HCT116 (cell line): ENCODE measurements at regions not wholly inside any gene's neighbourhood (a gene's known extent, or its start where the extent isn't known, plus 50 kb on each side); places are given as distances from the start of the nearest gene placed in this dataset.

Experiments
- ATAC-seq: fragments of 200-7000 bp; cut with Tn5 transposase; 2 replicates; pipeline ENCODE4 v1.9.1; 2020; ENCODE audit warnings: mild to moderate bottlenecking, moderate library complexity
- BruUV-seq: library from RNA; stranded (reverse); fragments of 400-500 nt; replicated peaks from 2 replicates; lab custom pipeline; 2021; lab: Mats Ljungman, UMichigan
- CTCF ChIA-PET: fragments of 300-600 bp; sonication (Branson Sonifier 250); formaldehyde crosslinking; loops from one replicate; lab custom pipeline; 2021; ENCODE audit warnings: antibody characterized with exemption; lab: Charles Lee
- POLR2A ChIA-PET: fragments of 300-600, 350-600 bp; sonication (Branson Sonifier 250); formaldehyde crosslinking; loops from one replicate; lab custom pipeline; 2021; ENCODE audit warnings: antibody characterized with exemption; lab: Charles Lee
- RAD21 ChIA-PET, 2 experiments: fragments of 300-600 bp; sonication (Branson Sonifier 250); formaldehyde crosslinking; loops; one replicate each; lab custom pipeline; 2023; ENCODE audit warnings: low total read pairs in 2 of 2; ENCODE audit not compliant: uncharacterized antibody in 2 of 2, unreplicated experiment in 2 of 2, low non-redundant PET in 1 of 2; lab: Charles Lee
- DNase-seq: peaks from one replicate; pipeline ENCODE4 v3.0.0-alpha.2; 2010; ENCODE audit warnings: low read depth, low spot score
- H2AFZ ChIP-seq: fragments of 200-600 bp; shearing (Covaris generic), sonication (generic); 2 replicates; pipeline ENCODE4 v1.6.1; 2017; ENCODE audit warnings: low read depth, mixed run types, mixed read lengths, antibody characterized with exemption, low read length; ENCODE audit not compliant: poor library complexity, severe bottlenecking
- H3K27ac ChIP-seq: 2 replicates; pipeline ENCODE4 v1.5.1; 2012; ENCODE audit warnings: low read depth, low read length
- H3K27me3 ChIP-seq: fragments of 200-600 bp; sonication (generic); 2 replicates; pipeline ENCODE4 v1.6.1; 2016; ENCODE audit warnings: mixed run types, low read length, mixed read lengths; ENCODE audit not compliant: insufficient read depth
- H3K36me3 ChIP-seq, 2 experiments: fragments of 200-500 bp in 1 of 2; fragments of 200-600 bp in 1 of 2; sonication (Bioruptor generic) in 1 of 2; sonication (generic) in 1 of 2; 2 replicates each; pipeline versions ENCODE4 v1.5.1 to v1.6.1; 2014 to 2016; ENCODE audit warnings: low read length in 2 of 2, inconsistent platforms in 1 of 2, mixed read lengths in 1 of 2, mixed run types in 1 of 2; ENCODE audit not compliant: insufficient read depth in 2 of 2, control insufficient read depth in 1 of 2
- H3K4me1 ChIP-seq, 2 experiments: fragments of 200-600 bp in 1 of 2; sonication (generic) in 1 of 2; 2 replicates each; pipeline versions ENCODE4 v1.5.1 to v1.6.1; 2012 to 2017; ENCODE audit warnings: low read length in 2 of 2, inconsistent platforms in 1 of 2, mild to moderate bottlenecking in 1 of 2, mixed read lengths in 1 of 2, mixed run types in 1 of 2, moderate library complexity in 1 of 2; ENCODE audit not compliant: insufficient read depth in 2 of 2, control insufficient read depth in 1 of 2
- H3K4me2 ChIP-seq: fragments of 200-600 bp; sonication (generic); 2 replicates; pipeline ENCODE4 v1.6.1; 2017; ENCODE audit warnings: mixed run types, low read length, mixed read lengths
- H3K4me3 ChIP-seq, 2 experiments: fragments of 200-600 bp in 1 of 2; sonication (generic) in 1 of 2; replicated peaks in 1 of 2; 2 replicates each; pipeline ENCODE4 v1.5.1; 2011 to 2016; ENCODE audit warnings: low read length in 2 of 2, control low read depth in 1 of 2, low read depth in 1 of 2, mild to moderate bottlenecking in 1 of 2, mixed read lengths in 1 of 2, mixed run types in 1 of 2
- H3K79me2 ChIP-seq: fragments of 200-600 bp; sonication (generic); 2 replicates; pipeline ENCODE4 v1.6.1; 2017; ENCODE audit warnings: mild to moderate bottlenecking, mixed run types, low read length, moderate library complexity, mixed read lengths; ENCODE audit not compliant: insufficient read depth
- H3K9ac ChIP-seq: fragments of 200-600 bp; sonication (generic); 2 replicates; pipeline ENCODE4 v1.6.1; 2016; ENCODE audit warnings: low read length, mixed read lengths
- H3K9me2 ChIP-seq: fragments of 200-600 bp; sonication (generic), shearing (Covaris generic); 2 replicates; pipeline ENCODE4 v1.6.1; 2017; ENCODE audit warnings: mixed run types, mild to moderate bottlenecking, moderate library complexity; ENCODE audit not compliant: insufficient read depth
- H3K9me3 ChIP-seq, 2 experiments: fragments of 200-500 bp in 1 of 2; fragments of 200-600 bp in 1 of 2; sonication (Bioruptor generic) in 1 of 2; sonication (generic) in 1 of 2; 2 replicates each; pipeline ENCODE4 v1.6.1; 2014 to 2017; ENCODE audit warnings: low read length in 2 of 2, mixed read lengths in 2 of 2, inconsistent platforms in 1 of 2, low read depth in 1 of 2, mild to moderate bottlenecking in 1 of 2, mixed run types in 1 of 2, moderate library complexity in 1 of 2; ENCODE audit not compliant: control insufficient read depth in 1 of 2, insufficient read depth in 1 of 2
- H4K20me1 ChIP-seq: fragments of 200-600 bp; sonication (generic), shearing (Covaris generic); 2 replicates; pipeline ENCODE4 v1.6.1; 2017; ENCODE audit warnings: mixed run types, mild to moderate bottlenecking, moderate library complexity; ENCODE audit not compliant: insufficient read depth
- CBX3 ChIP-seq: IDR thresholded peaks from 2 replicates; pipeline ENCODE4 v1.6.1; 2012; ENCODE audit warnings: low read depth
- CEBPB ChIP-seq: IDR thresholded peaks from 2 replicates; pipeline ENCODE4 v1.6.1; 2012; ENCODE audit warnings: low read depth
- EZH2 ChIP-seq: fragments of 200-600 bp; sonication (generic); IDR thresholded peaks from 2 replicates; pipeline ENCODE4 v1.6.1; 2017; ENCODE audit warnings: antibody characterized with exemption, mixed run types
- EZH2phosphoT487 ChIP-seq: fragments of 200-600 bp; IDR thresholded peaks from 2 replicates; pipeline ENCODE4 v1.6.1; 2018; ENCODE audit warnings: antibody characterized with exemption, borderline replicate concordance
- FOSL1 ChIP-seq: IDR thresholded peaks from 2 replicates; pipeline ENCODE4 v1.6.1; 2012; ENCODE audit warnings: low read depth
- JUND ChIP-seq: IDR thresholded peaks from 2 replicates; pipeline ENCODE4 v1.6.1; 2012
- POLR2A ChIP-seq: IDR thresholded peaks from 2 replicates; pipeline ENCODE4 v1.7.0; 2011; ENCODE audit warnings: borderline replicate concordance; ENCODE audit not compliant: insufficient read depth, insufficient read length; ENCODE audit errors: extremely low read depth
- REST ChIP-seq: IDR thresholded peaks from 2 replicates; pipeline ENCODE4 v1.6.1; 2012; ENCODE audit warnings: low read depth
- SIN3A ChIP-seq: IDR thresholded peaks from 2 replicates; pipeline ENCODE4 v1.6.1; 2012; ENCODE audit warnings: low read depth
- SRF ChIP-seq: IDR thresholded peaks from 2 replicates; pipeline ENCODE4 v1.6.1; 2012; ENCODE audit warnings: low read depth
- TCF7L2 ChIP-seq: IDR thresholded peaks from 2 replicates; pipeline ENCODE4 v1.7.0; 2011; ENCODE audit warnings: borderline replicate concordance, inconsistent platforms; ENCODE audit not compliant: insufficient read depth, insufficient read length; ENCODE audit errors: extremely low read depth
- ZBTB33 ChIP-seq: IDR thresholded peaks from 2 replicates; pipeline ENCODE4 v1.6.1; 2011; ENCODE audit warnings: mild to moderate bottlenecking, low read length, moderate library complexity; ENCODE audit not compliant: insufficient replicate concordance; ENCODE audit errors: extremely low read depth
- ZFX ChIP-seq: fragments of 450-650 bp; IDR thresholded peaks from 2 replicates; pipeline ENCODE4 v1.6.1; 2017
- ZNF274 ChIP-seq: fragments of 200-500 bp; sonication (Bioruptor generic); IDR thresholded peaks from 2 replicates; pipeline ENCODE4 v1.6.1; 2014; ENCODE audit warnings: mild to moderate bottlenecking, low read depth, low read length, inconsistent platforms
- intact Hi-C: fragments of 100-400 bp; cut with micrococcal nuclease; formaldehyde crosslinking; loops from 2 replicates; pipeline ENCODE4 v1.10.0; 2022

- ChIA-PET CTCF (no interaction called here), RAD21 (interaction anchor here in 1 of 2 experiments (0.7 kb wide), 1 partner anchor 304 kb away, joined by 3 read pairs; no protein-coding TSS in a partner anchor), POLR2A (no interaction called here)
- Histone ChIP-seq H3K27me3 (peaks cover 12% of the 10 kb centered on the region; the same call in 1 of the 2 replicates), H2AFZ (no peak overlapping the region), H4K20me1 (no peaks in the 10 kb centered on the region), H3K4me1 (no peaks in the 10 kb centered on the region), H3K4me2 (no peak overlapping the region), H3K36me3 (no peaks in the 10 kb centered on the region)
- intact Hi-C loops = no loop called here
- no peak for ATAC-seq
- BruUV-seq = no TSS peak
- TF ChIP-seq TCF7L2 (no peak), EZH2 (no peak), ZNF274 (no peak), JUND (no peak), ZBTB33 (no peak)
- TF ChIP-seq, all 23 proteins: peak for 0
- no peak overlapping the region for H3K9ac ChIP-seq
- no peaks in the 10 kb centered on the region for H3K79me2 ChIP-seq
- DNase-seq = no peak
- H3K4me3 ChIP-seq = no peak overlapping the region
- no peaks in the 10 kb centered on the region for H3K9me3 ChIP-seq
- H3K9me2 ChIP-seq = no peaks in the 10 kb centered on the region
- no peak overlapping the region for H3K27ac ChIP-seq
Observed at GRCh38 chr16:22631264-22631663, 120.6 kb downstream of the NPIPB5 start.

- no peak for DNase-seq
- ChIA-PET CTCF (no interaction called here), RAD21 (no interaction called here), POLR2A (no interaction called here)
- no peak for ATAC-seq
- no peaks in the 10 kb centered on the region for H4K20me1 ChIP-seq
- H3K9ac ChIP-seq = no peak overlapping the region
- H3K4me1 ChIP-seq = no peaks in the 10 kb centered on the region
- no peaks in the 10 kb centered on the region for H3K79me2 ChIP-seq
- no peaks in the 10 kb centered on the region for H3K36me3 ChIP-seq
- H3K9me3 ChIP-seq = no peaks in the 10 kb centered on the region
- peaks cover 12% of the 10 kb centered on the region; the same call in 1 of the 2 replicates for H3K27me3 ChIP-seq
- BruUV-seq = no TSS peak
- TF ChIP-seq EZH2phosphoT487 (no peak), SRF (no peak), REST (no peak), FOSL1 (no peak), CEBPB (no peak), SIN3A (no peak), CBX3 (no peak), POLR2A (no peak), ZFX (no peak)
- H3K9me2 ChIP-seq = no peaks in the 10 kb centered on the region
- intact Hi-C loops = no loop called here
- H2AFZ ChIP-seq = no peak overlapping the region
- no peak overlapping the region for H3K27ac ChIP-seq
- no peak overlapping the region for H3K4me2 ChIP-seq
- H3K4me3 ChIP-seq = no peak overlapping the region
Observed at GRCh38 chr16:22632606-22633005, 121.9 kb downstream of the NPIPB5 start.
